ENCODE measurements at regions not wholly inside any gene's neighbourhood (a gene's known extent, or its start where the extent isn't known, plus 50 kb on each side); places are given as distances from the start of the nearest gene placed in this dataset.

DNA sequence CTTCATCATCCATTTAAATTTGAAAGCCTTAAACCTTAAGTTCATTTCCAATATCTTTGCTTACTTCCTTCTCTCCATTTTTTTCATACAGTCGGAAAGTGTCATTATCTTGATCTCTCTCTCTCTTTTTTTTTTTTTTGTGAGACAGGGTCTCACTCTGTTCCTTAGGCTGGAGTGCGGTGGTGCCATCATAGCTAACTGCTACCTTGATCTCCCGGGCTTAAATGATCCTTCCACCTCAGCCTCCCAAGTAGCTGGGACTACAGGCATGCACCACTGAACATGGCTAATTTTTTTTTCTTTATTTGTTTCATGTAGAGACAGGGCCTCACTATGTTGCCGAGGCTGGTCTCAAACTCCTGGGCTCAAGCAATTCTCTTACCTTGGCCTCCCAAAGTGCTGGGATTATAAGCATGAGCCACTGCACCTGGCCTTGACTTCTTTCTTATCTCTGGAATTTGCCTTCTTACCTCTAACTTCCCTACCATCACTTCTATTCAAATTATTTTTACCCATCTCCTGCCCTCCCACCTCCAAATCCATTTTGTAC lies 222.2 kb downstream of the MYCN start:
- TF ChIP-seq ZNF280D (tag by site-specific recombination; IDR thresholded peaks at IDR 0.05) (no peak), ZNF600 (tag by site-specific recombination; IDR thresholded peaks at IDR 0.05) (no peak), CTCF (tag by site-specific recombination; IDR thresholded peaks at IDR 0.05) (no peak), ZNF138 (tag by site-specific recombination; IDR thresholded peaks at IDR 0.05; ENCODE audit: borderline replicate concordance) (no peak), ZNF26 (tag by site-specific recombination; IDR thresholded peaks at IDR 0.05) (no peak), ZFP69B (tag by site-specific recombination; IDR thresholded peaks at IDR 0.05) (no peak), ZIC2 (tag by site-specific recombination; IDR thresholded peaks at IDR 0.05) (no peak), ZNF423 (tag by site-specific recombination; IDR thresholded peaks at IDR 0.05) (no peak), ZNF140 (tag by site-specific recombination; IDR thresholded peaks at IDR 0.05) (no peak), AEBP2 (tag by site-specific recombination; IDR thresholded peaks at IDR 0.05; ENCODE audit: borderline replicate concordance) (no peak)
